ENCODE measurements at regions not wholly inside any gene's neighbourhood (a gene's known extent, or its start where the extent isn't known, plus 50 kb on each side); places are given as distances from the start of the nearest gene placed in this dataset.

GRCh38 chrX:5656544-5656943 lies 572.1 kb downstream of the NLGN4X start:
- Histone ChIP-seq H3K36me3 (ENCODE audit: insufficient read depth, insufficient read length, low read length) (no peaks in the 10 kb centered on the region), H3K9ac (ENCODE audit: insufficient read length, low read depth) (no peak overlapping the region), H3K9me3 (ENCODE audit: insufficient read depth, low read length) (no peaks in the 10 kb centered on the region), H3K4me3 (ENCODE audit: insufficient read length, low read depth) (no peak overlapping the region), H3K4me1 (ENCODE audit: insufficient read depth, insufficient read length) (no peaks in the 10 kb centered on the region), H3K27me3 (ENCODE audit: insufficient read depth, insufficient read length) (no peaks in the 10 kb centered on the region)
- no peak for DNase-seq (ENCODE audit: low read depth, low spot score)
- no peak for TF ChIP-seq SUZ12 (IDR thresholded peaks at IDR 0.05; ENCODE audit: extremely low read depth, insufficient read depth, insufficient read length)
- no peak for TF ChIP-seq YY1 (IDR thresholded peaks at IDR 0.05; ENCODE audit: insufficient read depth, insufficient read length)
- no peak for TF ChIP-seq ZNF274 (IDR thresholded peaks at IDR 0.05; ENCODE audit: low read depth, low read length)

DNA sequence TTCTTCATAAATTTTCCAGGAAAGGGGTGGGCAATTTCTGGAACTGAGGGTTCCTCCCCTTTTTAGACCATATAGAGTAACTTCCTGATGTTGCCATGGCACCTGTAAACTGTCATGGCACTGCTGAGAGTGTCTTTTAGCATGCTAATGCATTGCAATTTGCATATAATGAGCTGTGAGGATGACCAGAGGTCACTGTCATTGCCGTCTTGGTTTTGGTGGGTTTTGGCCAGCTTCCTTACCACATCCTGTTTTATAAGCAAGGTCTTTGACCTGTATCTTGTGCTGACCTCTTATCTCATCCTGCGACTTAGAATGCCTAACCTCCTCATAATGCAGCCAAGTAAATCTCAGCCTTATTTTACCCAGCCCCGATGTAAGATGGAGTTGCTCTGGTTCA lies 577.8 kb downstream of the NLGN4X start:
- no peak for TF ChIP-seq ZNF274 (IDR thresholded peaks at IDR 0.05; ENCODE audit: low read depth, low read length)
- TF ChIP-seq SUZ12 (IDR thresholded peaks at IDR 0.05; ENCODE audit: extremely low read depth, insufficient read depth, insufficient read length) = no peak
- no peak for TF ChIP-seq YY1 (IDR thresholded peaks at IDR 0.05; ENCODE audit: insufficient read depth, insufficient read length)
- Histone ChIP-seq H3K27me3 (ENCODE audit: insufficient read depth, insufficient read length) (no peaks in the 10 kb centered on the region), H3K9me3 (ENCODE audit: insufficient read depth, low read length) (peaks cover 7% of the 10 kb centered on the region; the same call in 1 of the 2 replicates), H3K9ac (ENCODE audit: insufficient read length, low read depth) (no peak overlapping the region), H3K4me3 (ENCODE audit: insufficient read length, low read depth) (no peak overlapping the region), H3K4me1 (ENCODE audit: insufficient read depth, insufficient read length) (no peaks in the 10 kb centered on the region), H3K36me3 (ENCODE audit: insufficient read depth, insufficient read length, low read length) (no peaks in the 10 kb centered on the region)
- DNase-seq (ENCODE audit: low read depth, low spot score) = no peak

DNA sequence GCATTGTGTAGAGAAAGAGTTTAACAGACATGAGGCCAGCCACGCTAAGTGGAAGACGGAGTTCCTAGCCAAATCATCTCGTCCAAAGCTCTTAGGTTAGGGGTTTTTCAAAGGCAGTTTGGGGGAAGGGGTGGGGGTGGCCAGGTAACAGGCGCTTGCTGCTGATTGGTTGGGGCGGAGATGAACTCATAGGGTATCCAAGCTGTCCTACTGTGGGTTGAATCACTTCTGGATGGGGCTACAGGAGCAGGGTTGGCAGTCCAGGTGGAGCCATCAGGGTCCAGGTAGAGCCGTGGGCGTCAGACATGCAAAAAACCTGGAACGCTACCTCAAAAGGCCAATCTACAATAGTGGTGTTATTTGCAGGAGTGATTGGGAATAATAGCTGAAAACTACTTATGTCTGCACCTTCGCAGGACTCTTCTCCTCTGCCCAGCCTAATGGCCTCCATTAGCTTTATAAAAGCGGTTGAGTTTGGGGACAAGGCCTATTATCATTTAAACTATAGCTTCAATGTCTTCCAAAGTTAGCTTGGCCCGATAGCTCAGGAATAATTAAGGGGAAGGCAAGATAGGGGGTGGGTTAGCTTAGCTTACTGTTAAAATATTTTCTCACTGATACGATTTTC lies 579.6 kb downstream of the NLGN4X start:
- Histone ChIP-seq H3K27me3 (ENCODE audit: insufficient read depth, insufficient read length) (no peaks in the 10 kb centered on the region), H3K9me3 (ENCODE audit: insufficient read depth, low read length) (peaks cover 7% of the 10 kb centered on the region; the same call in 1 of the 2 replicates), H3K9ac (ENCODE audit: insufficient read length, low read depth) (no peak overlapping the region), H3K4me3 (ENCODE audit: insufficient read length, low read depth) (no peak overlapping the region), H3K36me3 (ENCODE audit: insufficient read depth, insufficient read length, low read length) (no peaks in the 10 kb centered on the region), H3K4me1 (ENCODE audit: insufficient read depth, insufficient read length) (peaks cover 4% of the 10 kb centered on the region)
- TF ChIP-seq YY1 (IDR thresholded peaks at IDR 0.05; ENCODE audit: insufficient read depth, insufficient read length) (no peak), SUZ12 (IDR thresholded peaks at IDR 0.05; ENCODE audit: extremely low read depth, insufficient read depth, insufficient read length) (no peak), ZNF274 (IDR thresholded peaks at IDR 0.05; ENCODE audit: low read depth, low read length) (no peak)
- DNase-seq (ENCODE audit: low read depth, low spot score) = peak; percentile 64

DNA sequence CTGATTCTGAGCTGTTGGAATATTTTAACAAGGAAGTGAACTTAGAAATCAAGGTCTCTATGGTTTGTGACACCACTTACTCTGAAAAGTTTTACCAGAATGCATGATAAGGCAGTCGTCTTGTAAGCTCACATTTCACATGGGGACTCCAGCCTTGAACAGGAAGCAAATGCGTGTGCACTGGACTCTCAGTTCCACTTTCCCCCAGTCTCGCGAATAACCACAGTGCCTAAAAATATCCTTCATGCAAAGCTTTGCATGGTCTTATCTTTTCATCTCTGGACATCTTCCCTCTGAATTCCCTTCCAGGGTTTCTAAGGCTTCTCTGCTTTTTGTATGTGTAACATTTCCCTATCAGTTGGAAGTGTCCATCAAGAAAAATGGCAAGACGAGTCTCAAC lies 581.8 kb downstream of the NLGN4X start:
- Histone ChIP-seq H3K4me3 (ENCODE audit: insufficient read length, low read depth) (no peak overlapping the region), H3K36me3 (ENCODE audit: insufficient read depth, insufficient read length, low read length) (no peaks in the 10 kb centered on the region), H3K9me3 (ENCODE audit: insufficient read depth, low read length) (peaks cover 7% of the 10 kb centered on the region; the same call in 1 of the 2 replicates), H3K4me1 (ENCODE audit: insufficient read depth, insufficient read length) (peaks cover 4% of the 10 kb centered on the region), H3K27me3 (ENCODE audit: insufficient read depth, insufficient read length) (no peaks in the 10 kb centered on the region), H3K9ac (ENCODE audit: insufficient read length, low read depth) (no peak overlapping the region)
- TF ChIP-seq YY1 (IDR thresholded peaks at IDR 0.05; ENCODE audit: insufficient read depth, insufficient read length) (no peak), ZNF274 (IDR thresholded peaks at IDR 0.05; ENCODE audit: low read depth, low read length) (no peak), SUZ12 (IDR thresholded peaks at IDR 0.05; ENCODE audit: extremely low read depth, insufficient read depth, insufficient read length) (no peak)
- no peak for DNase-seq (ENCODE audit: low read depth, low spot score)

DNA sequence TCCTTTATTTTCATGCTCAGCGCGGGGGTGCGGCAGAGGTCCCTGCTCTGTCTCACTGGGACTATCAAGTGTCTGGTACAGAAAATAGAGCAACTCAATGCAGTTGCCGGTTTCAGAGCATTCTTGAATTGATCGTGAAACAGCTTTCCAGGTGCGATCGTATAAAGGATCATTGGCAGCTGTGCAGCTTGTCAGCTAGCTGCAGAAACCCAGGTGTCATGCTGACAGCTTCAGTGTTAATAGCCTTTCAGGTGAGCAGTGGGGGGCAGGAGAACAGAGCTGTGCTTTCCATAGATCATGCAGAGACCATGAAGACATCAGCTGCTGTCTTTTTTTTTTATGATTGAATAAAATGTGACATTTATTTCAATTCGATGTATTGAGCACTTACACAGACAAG lies 583.9 kb downstream of the NLGN4X start:
- TF ChIP-seq YY1 (IDR thresholded peaks at IDR 0.05; ENCODE audit: insufficient read depth, insufficient read length) (no peak), SUZ12 (IDR thresholded peaks at IDR 0.05; ENCODE audit: extremely low read depth, insufficient read depth, insufficient read length) (no peak), ZNF274 (IDR thresholded peaks at IDR 0.05; ENCODE audit: low read depth, low read length) (no peak)
- no peaks in the 10 kb centered on the region for H3K27me3 ChIP-seq (ENCODE audit: insufficient read depth, insufficient read length)
- no peaks in the 10 kb centered on the region for H3K9me3 ChIP-seq (ENCODE audit: insufficient read depth, low read length)
- H3K36me3 ChIP-seq (ENCODE audit: insufficient read depth, insufficient read length, low read length) = no peaks in the 10 kb centered on the region
- DNase-seq (ENCODE audit: low read depth, low spot score) = no peak
- H3K4me3 ChIP-seq (ENCODE audit: insufficient read length, low read depth) = no peak overlapping the region
- peaks cover 4% of the 10 kb centered on the region for H3K4me1 ChIP-seq (ENCODE audit: insufficient read depth, insufficient read length)
- no peak overlapping the region for H3K9ac ChIP-seq (ENCODE audit: insufficient read length, low read depth)

- no peak for DNase-seq (ENCODE audit: low read depth, low spot score)
- TF ChIP-seq ZNF274 (IDR thresholded peaks at IDR 0.05; ENCODE audit: low read depth, low read length) (no peak), SUZ12 (IDR thresholded peaks at IDR 0.05; ENCODE audit: extremely low read depth, insufficient read depth, insufficient read length) (no peak), YY1 (IDR thresholded peaks at IDR 0.05; ENCODE audit: insufficient read depth, insufficient read length) (no peak)
- no peaks in the 10 kb centered on the region for H3K9me3 ChIP-seq (ENCODE audit: insufficient read depth, low read length)
- no peak overlapping the region for H3K4me3 ChIP-seq (ENCODE audit: insufficient read length, low read depth)
- H3K4me1 ChIP-seq (ENCODE audit: insufficient read depth, insufficient read length) = peaks cover 4% of the 10 kb centered on the region
- H3K36me3 ChIP-seq (ENCODE audit: insufficient read depth, insufficient read length, low read length) = no peaks in the 10 kb centered on the region
- no peaks in the 10 kb centered on the region for H3K27me3 ChIP-seq (ENCODE audit: insufficient read depth, insufficient read length)
- H3K9ac ChIP-seq (ENCODE audit: insufficient read length, low read depth) = no peak overlapping the region
Measured at GRCh38 chrX:5640071-5640470, 588.6 kb downstream of the NLGN4X start.

DNA sequence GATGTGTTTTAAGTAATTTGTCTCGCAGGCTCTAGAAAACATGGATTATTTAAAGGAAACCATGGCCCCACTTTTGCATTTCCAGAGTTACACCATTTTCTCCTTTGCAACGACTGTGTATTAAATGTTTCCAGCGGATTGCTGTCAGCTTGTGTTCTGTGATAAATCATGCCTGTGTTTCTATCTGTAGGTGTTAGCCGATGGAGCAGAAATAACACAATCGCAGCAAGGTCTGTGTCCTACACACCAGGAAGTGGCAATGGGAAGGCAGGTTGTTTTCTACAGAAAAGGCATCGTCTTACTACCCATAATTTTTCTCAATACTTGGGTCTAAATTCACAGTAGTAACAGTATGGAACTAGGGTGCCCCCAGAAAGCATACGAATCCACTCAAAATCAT lies 590.1 kb downstream of the NLGN4X start:
- Histone ChIP-seq H3K27me3 (ENCODE audit: insufficient read depth, insufficient read length) (no peaks in the 10 kb centered on the region), H3K36me3 (ENCODE audit: insufficient read depth, insufficient read length, low read length) (no peaks in the 10 kb centered on the region), H3K4me1 (ENCODE audit: insufficient read depth, insufficient read length) (no peaks in the 10 kb centered on the region), H3K9me3 (ENCODE audit: insufficient read depth, low read length) (no peaks in the 10 kb centered on the region), H3K9ac (ENCODE audit: insufficient read length, low read depth) (no peak overlapping the region), H3K4me3 (ENCODE audit: insufficient read length, low read depth) (no peak overlapping the region)
- DNase-seq (ENCODE audit: low read depth, low spot score) = no peak
- TF ChIP-seq YY1 (IDR thresholded peaks at IDR 0.05; ENCODE audit: insufficient read depth, insufficient read length) (no peak), ZNF274 (IDR thresholded peaks at IDR 0.05; ENCODE audit: low read depth, low read length) (no peak), SUZ12 (IDR thresholded peaks at IDR 0.05; ENCODE audit: extremely low read depth, insufficient read depth, insufficient read length) (no peak)

Data from NT2/D1 (cell line).